CD4-positive, alpha-beta memory T cell (primary cell): ENCODE measurements at regions not wholly inside any gene's neighbourhood (a gene's known extent, or its start where the extent isn't known, plus 50 kb on each side); places are given as distances from the start of the nearest gene placed in this dataset.

ENCODE experiments used
- CTCF ChIA-PET: fragments of 350-600 bp; sonication (Branson Sonifier 250); formaldehyde crosslinking; loops from one replicate; lab custom pipeline; 2021; ENCODE audit warnings: inconsistent platforms; ENCODE audit not compliant: partially characterized antibody; lab: Charles Lee
- POLR2A ChIA-PET: fragments of 350-600 bp; sonication (Branson Sonifier 250); formaldehyde crosslinking; loops from one replicate; lab custom pipeline; 2021; ENCODE audit not compliant: partially characterized antibody; lab: Charles Lee
- DNase-seq, 5 donors: peaks; one replicate each; pipeline versions ENCODE4 v3.0.0 to v3.0.0-alpha.2; 2020 to 2022; ENCODE audit warnings: mixed read lengths in 1 of 5
- H3K27ac ChIP-seq: one replicate; pipeline ENCODE4 v1.7.0; 2013; ENCODE audit warnings: low read depth, low read length
- H3K27me3 ChIP-seq: 2 replicates; pipeline ENCODE4 v1.7.0; 2013; ENCODE audit warnings: mild to moderate bottlenecking, low read length, moderate library complexity; ENCODE audit not compliant: insufficient read depth
- H3K36me3 ChIP-seq: 2 replicates; pipeline ENCODE4 v1.7.0; 2013; ENCODE audit warnings: mild to moderate bottlenecking, low read length, moderate library complexity; ENCODE audit not compliant: insufficient read depth
- H3K4me1 ChIP-seq: 2 replicates; pipeline ENCODE4 v1.7.0; 2013; ENCODE audit warnings: mild to moderate bottlenecking, low read length, moderate library complexity; ENCODE audit not compliant: insufficient read depth
- H3K4me3 ChIP-seq, 2 donors: one replicate each; pipeline ENCODE4 v1.7.0; 2013; ENCODE audit warnings: low read length in 2 of 2, mild to moderate bottlenecking in 1 of 2
- H3K9me3 ChIP-seq, 2 donors: one replicate each; pipeline ENCODE4 v1.7.0; 2013; ENCODE audit warnings: low read length in 2 of 2, control low read depth in 1 of 2; ENCODE audit not compliant: control insufficient read depth in 1 of 2
- H3K27ac Mint-ChIP-seq, 7 donors: one replicate each; pipeline ENCODE4 v1.8.0; 2020 to 2021; ENCODE audit warnings: mixed read lengths in 7 of 7, mild to moderate bottlenecking in 6 of 7, inconsistent platforms in 3 of 7, moderate library complexity in 3 of 7
- H3K27me3 Mint-ChIP-seq, 2 donors: one replicate each; pipeline ENCODE4 v1.8.0; 2020 to 2021; ENCODE audit warnings: mixed read lengths in 2 of 2
- H3K36me3 Mint-ChIP-seq, 2 donors: one replicate each; pipeline ENCODE4 v1.8.0; 2020 to 2021; ENCODE audit warnings: mixed read lengths in 2 of 2, inconsistent platforms in 1 of 2, mild to moderate bottlenecking in 1 of 2
- H3K4me1 Mint-ChIP-seq, 4 donors: one replicate each; pipeline ENCODE4 v1.8.0; 2020 to 2021; ENCODE audit warnings: mixed read lengths in 4 of 4, mild to moderate bottlenecking in 1 of 4
- H3K4me3 Mint-ChIP-seq, 8 donors: one replicate each; pipeline ENCODE4 v1.8.0; 2020 to 2021; ENCODE audit warnings: mixed read lengths in 8 of 8, mild to moderate bottlenecking in 7 of 8, moderate library complexity in 6 of 8, inconsistent platforms in 3 of 8
- H3K9me3 Mint-ChIP-seq, 8 donors: one replicate each; pipeline ENCODE4 v1.8.0; 2020 to 2021; ENCODE audit warnings: mixed read lengths in 8 of 8, mild to moderate bottlenecking in 5 of 8, inconsistent platforms in 3 of 8, moderate library complexity in 1 of 8
- intact Hi-C: fragments of 100-400 bp; cut with micrococcal nuclease; formaldehyde crosslinking; loops from one replicate; pipeline ENCODE4 v1.15.1; 2023

DNA sequence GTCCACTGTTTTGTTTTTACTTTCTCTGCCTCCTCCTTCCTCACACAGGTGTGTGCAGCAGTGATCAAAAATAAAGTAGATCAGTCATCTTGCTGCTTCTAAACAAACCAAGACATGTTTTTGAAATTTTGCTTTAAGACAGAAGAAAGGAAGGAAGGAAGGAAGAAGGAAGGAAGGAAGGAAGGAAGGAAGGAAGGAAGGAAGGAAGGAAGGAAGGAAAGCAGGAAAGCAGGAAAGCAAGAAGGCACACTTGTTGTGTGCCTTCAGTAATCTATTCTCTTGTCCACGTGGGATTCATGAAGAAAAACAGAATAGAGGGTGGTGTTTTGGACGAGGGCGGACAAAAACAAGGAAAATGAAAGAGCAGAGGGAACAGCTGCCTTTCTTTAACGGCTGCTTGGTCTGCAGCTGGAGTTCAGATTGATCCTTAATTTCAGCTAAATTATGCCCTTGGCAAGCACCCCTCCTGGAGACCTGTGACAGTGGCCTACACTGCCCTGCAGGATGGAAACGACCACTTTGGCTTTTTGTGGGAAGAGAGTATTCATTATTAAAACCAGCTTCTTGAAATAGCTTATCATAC lies 188.5 kb upstream of the IRX3 start:
- H3K4me3 Mint-ChIP-seq: no peak overlapping the region
- no peaks in the 10 kb centered on the region for H3K9me3 ChIP-seq
- H3K27ac ChIP-seq: no peak overlapping the region
- no peaks in the 10 kb centered on the region for H3K4me1 ChIP-seq
- no peaks in the 10 kb centered on the region for H3K27me3 ChIP-seq
- H3K27me3 Mint-ChIP-seq: peaks cover 5 to 7% of the 10 kb centered on the region in 2 donors
- no peaks in the 10 kb centered on the region for H3K36me3 ChIP-seq
- intact Hi-C loops: no loop called here
- no peak for DNase-seq
- H3K36me3 Mint-ChIP-seq: no peaks in the 10 kb centered on the region
- POLR2A ChIA-PET: no interaction called here
- CTCF ChIA-PET: no interaction called here
- H3K4me3 ChIP-seq: no peak overlapping the region
- H3K4me1 Mint-ChIP-seq: no peaks in the 10 kb centered on the region
- peaks cover 0 to 12% (median under 1%) of the 10 kb centered on the region in 8 donors for H3K9me3 Mint-ChIP-seq
- no peak overlapping the region for H3K27ac Mint-ChIP-seq

GRCh38 chr16:54473226-54473993 lies 186.8 kb upstream of the IRX3 start:
- intact Hi-C loops: no loop called here
- H3K4me3 Mint-ChIP-seq: no peak overlapping the region
- CTCF ChIA-PET: no interaction called here

DNA sequence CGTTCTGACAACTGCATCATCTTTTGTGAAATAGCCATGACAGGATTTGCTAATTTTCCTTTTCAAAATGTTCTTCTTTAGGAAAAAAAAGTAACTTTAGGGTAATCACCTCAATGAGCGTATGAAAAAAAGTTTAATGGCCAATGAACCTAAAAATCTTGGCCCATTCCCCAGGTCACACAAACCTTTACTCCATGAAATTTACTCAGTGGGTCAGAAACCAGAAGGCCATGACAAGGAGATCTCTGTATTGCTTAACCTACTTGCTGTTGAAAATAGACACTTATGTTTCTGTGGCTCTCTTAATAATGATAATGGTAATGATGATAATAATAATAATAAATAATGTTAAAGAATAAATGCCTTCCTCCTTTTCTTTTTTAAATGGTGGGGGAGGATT lies 180.8 kb upstream of the IRX3 start:
- Mint-ChIP-seq H3K4me1 (no peaks in the 10 kb centered on the region), H3K27ac (no peak overlapping the region), H3K27me3 (peaks cover 6% of the 10 kb centered on the region in 2 donors), H3K4me3 (no peak overlapping the region), H3K9me3 (peaks cover 0 to 24% (median 13%) of the 10 kb centered on the region in 8 donors), H3K36me3 (no peaks in the 10 kb centered on the region)
- Histone ChIP-seq H3K9me3 (no peaks in the 10 kb centered on the region), H3K27ac (no peak overlapping the region), H3K4me1 (no peaks in the 10 kb centered on the region), H3K4me3 (no peak overlapping the region), H3K27me3 (no peaks in the 10 kb centered on the region), H3K36me3 (no peaks in the 10 kb centered on the region)
- DNase-seq: no peak
- intact Hi-C loops: no loop called here
- ChIA-PET POLR2A (no interaction called here), CTCF (no interaction called here)

More at GRCh38 chr16:54473226-54473993, 186.8 kb upstream of the IRX3 start:
- Histone ChIP-seq H3K4me1 (no peaks in the 10 kb centered on the region), H3K4me3 (no peak overlapping the region), H3K36me3 (no peaks in the 10 kb centered on the region), H3K27ac (no peak overlapping the region), H3K9me3 (no peaks in the 10 kb centered on the region), H3K27me3 (no peaks in the 10 kb centered on the region)
- Mint-ChIP-seq H3K27ac (no peak overlapping the region), H3K4me1 (no peaks in the 10 kb centered on the region), H3K9me3 (peaks cover 0 to 14% (median under 1%) of the 10 kb centered on the region in 8 donors), H3K27me3 (peaks cover 7% of the 10 kb centered on the region in 2 donors), H3K36me3 (no peaks in the 10 kb centered on the region)
- POLR2A ChIA-PET: no interaction called here
- no peak for DNase-seq

DNA sequence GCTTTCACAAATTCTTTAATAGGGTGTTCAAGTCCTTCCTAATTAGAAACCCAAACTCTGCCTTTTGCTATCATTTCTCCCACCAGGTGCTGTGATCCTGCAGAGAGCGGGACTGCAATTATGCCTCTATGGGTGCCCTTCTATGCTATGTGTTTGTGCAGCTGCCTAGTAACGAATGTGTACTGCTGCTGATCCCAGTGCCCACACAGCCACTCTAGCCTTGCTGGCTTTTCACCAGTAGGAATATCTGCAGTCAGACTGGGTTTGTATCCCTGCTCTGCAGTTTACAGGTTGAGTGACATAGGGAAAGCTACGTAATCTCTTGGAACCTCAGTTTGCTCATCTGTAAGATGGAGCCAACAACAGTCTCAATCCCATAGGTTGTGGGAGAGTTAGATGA lies 179.6 kb upstream of the IRX3 start:
- POLR2A ChIA-PET: no interaction called here

GRCh38 chr16:54465063-54465462 lies 178.5 kb upstream of the IRX3 start:
- POLR2A ChIA-PET: no interaction called here
- CTCF ChIA-PET: no interaction called here
- H3K9me3 ChIP-seq: no peaks in the 10 kb centered on the region

More for the DNA sequence above, 179.6 kb upstream of the IRX3 start:
- Mint-ChIP-seq H3K27ac (no peak overlapping the region), H3K9me3 (peaks cover 0 to 35% (median 13%) of the 10 kb centered on the region in 8 donors), H3K4me1 (no peaks in the 10 kb centered on the region), H3K4me3 (no peak overlapping the region), H3K36me3 (no peaks in the 10 kb centered on the region), H3K27me3 (peaks cover 2 to 3% of the 10 kb centered on the region in 2 donors)
- Histone ChIP-seq H3K36me3 (no peaks in the 10 kb centered on the region), H3K9me3 (no peaks in the 10 kb centered on the region), H3K27ac (no peak overlapping the region), H3K27me3 (no peaks in the 10 kb centered on the region), H3K4me3 (no peak overlapping the region), H3K4me1 (no peaks in the 10 kb centered on the region)
- CTCF ChIA-PET: no interaction called here
- intact Hi-C loops: no loop called here
- DNase-seq: no peak

DNA sequence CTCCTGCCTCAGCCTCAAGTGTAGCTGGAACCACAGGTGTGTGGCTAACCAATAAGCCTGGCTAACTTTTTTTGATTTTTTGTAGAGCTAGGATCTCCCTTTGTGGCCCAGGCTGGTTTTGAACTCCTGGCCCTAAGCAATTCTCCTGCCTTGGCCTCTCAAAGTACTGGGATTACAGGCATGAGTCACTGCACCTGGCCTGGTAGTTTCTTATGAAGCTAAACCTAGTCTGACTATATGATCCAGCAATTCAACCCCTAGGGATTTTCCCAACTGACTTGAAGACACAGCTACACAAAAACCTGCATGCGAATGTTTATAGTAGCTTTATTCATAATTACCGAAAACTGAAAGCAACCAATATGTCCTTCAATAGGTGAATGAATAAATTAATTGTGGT lies 176.2 kb upstream of the IRX3 start:
- no peaks in the 10 kb centered on the region for H3K9me3 ChIP-seq
- Mint-ChIP-seq H3K27me3 (peaks cover 0 to 2% of the 10 kb centered on the region in 2 donors), H3K27ac (no peak overlapping the region), H3K4me3 (no peak overlapping the region), H3K36me3 (no peaks in the 10 kb centered on the region), H3K4me1 (no peaks in the 10 kb centered on the region), H3K9me3 (peaks cover 0 to 32% (median 12%) of the 10 kb centered on the region in 8 donors)
- DNase-seq: no peak
- no peaks in the 10 kb centered on the region for H3K36me3 ChIP-seq
- H3K27ac ChIP-seq: no peak overlapping the region
- H3K4me3 ChIP-seq: no peak overlapping the region
- ChIA-PET POLR2A (no interaction called here), CTCF (no interaction called here)
- H3K4me1 ChIP-seq: no peaks in the 10 kb centered on the region
- intact Hi-C loops: no loop called here
- no peaks in the 10 kb centered on the region for H3K27me3 ChIP-seq

More at GRCh38 chr16:54465063-54465462, 178.5 kb upstream of the IRX3 start:
- no peak for DNase-seq
- Mint-ChIP-seq H3K4me1 (no peaks in the 10 kb centered on the region), H3K9me3 (peaks cover 0 to 35% (median 12%) of the 10 kb centered on the region in 8 donors), H3K27me3 (peaks cover 1 to 2% of the 10 kb centered on the region in 2 donors), H3K36me3 (no peaks in the 10 kb centered on the region), H3K27ac (no peak overlapping the region), H3K4me3 (no peak overlapping the region)
- Histone ChIP-seq H3K4me3 (no peak overlapping the region), H3K36me3 (no peaks in the 10 kb centered on the region), H3K4me1 (no peaks in the 10 kb centered on the region), H3K27me3 (no peaks in the 10 kb centered on the region), H3K27ac (no peak overlapping the region)
- intact Hi-C loops: no loop called here

GRCh38 chr16:54462151-54462651 lies 175.6 kb upstream of the IRX3 start:
- Mint-ChIP-seq H3K4me1 (no peaks in the 10 kb centered on the region), H3K27me3 (peaks cover 0 to 2% of the 10 kb centered on the region in 2 donors), H3K36me3 (no peaks in the 10 kb centered on the region), H3K27ac (no peak overlapping the region), H3K9me3 (peaks cover 0 to 32% (median 12%) of the 10 kb centered on the region in 8 donors), H3K4me3 (no peak overlapping the region)
- intact Hi-C loops: no loop called here
- Histone ChIP-seq H3K4me1 (no peaks in the 10 kb centered on the region), H3K4me3 (no peak overlapping the region), H3K27ac (no peak overlapping the region), H3K9me3 (no peaks in the 10 kb centered on the region), H3K27me3 (no peaks in the 10 kb centered on the region), H3K36me3 (no peaks in the 10 kb centered on the region)
- DNase-seq: no peak
- POLR2A ChIA-PET: no interaction called here
- CTCF ChIA-PET: no interaction called here
